Astrocyte (in vitro differentiated cells and primary cell): ENCODE measurements at regions not wholly inside any gene's neighbourhood (a gene's known extent, or its start where the extent isn't known, plus 50 kb on each side); places are given as distances from the start of the nearest gene placed in this dataset.

Experiments used
- DNase-seq: peaks from one replicate; pipeline ENCODE4 v3.0.0-alpha.2; 2010; ENCODE audit warnings: low read depth
- FAIRE-seq: peaks from 2 replicates; lab custom pipeline; 2011; peaks lifted over from hg19 to GRCh38; lab: Jason Lieb, UNC
- H2AFZ ChIP-seq: 2 replicates; pipeline ENCODE4 v1.6.0; 2012; ENCODE audit warnings: low read depth, low read length, inconsistent platforms
- H3K27ac ChIP-seq: 2 replicates; pipeline ENCODE4 v1.5.1; 2011; ENCODE audit warnings: low read depth, low read length, inconsistent platforms
- H3K27me3 ChIP-seq: 2 replicates; pipeline ENCODE4 v1.6.0; 2011; ENCODE audit warnings: low read length, inconsistent platforms; ENCODE audit not compliant: insufficient read depth
- H3K36me3 ChIP-seq: 2 replicates; pipeline ENCODE4 v1.5.1; 2011; ENCODE audit warnings: low read length, inconsistent platforms; ENCODE audit not compliant: insufficient read depth
- H3K4me1 ChIP-seq: 2 replicates; pipeline ENCODE4 v1.5.1; 2011; ENCODE audit warnings: low read length, inconsistent platforms; ENCODE audit not compliant: insufficient read depth
- H3K4me2 ChIP-seq: 2 replicates; pipeline ENCODE4 v1.6.0; 2012; ENCODE audit warnings: low read length, inconsistent platforms
- H3K4me3 ChIP-seq: 2 replicates; pipeline ENCODE4 v1.5.1; 2011; ENCODE audit warnings: low read depth, mild to moderate bottlenecking, low read length, inconsistent platforms; ENCODE audit not compliant: insufficient read depth
- H3K79me2 ChIP-seq: 2 replicates; pipeline ENCODE4 v1.6.0; 2012; ENCODE audit warnings: mild to moderate bottlenecking, low read length, inconsistent platforms; ENCODE audit not compliant: insufficient read depth
- H3K9ac ChIP-seq: 2 replicates; pipeline ENCODE4 v1.6.0; 2012; ENCODE audit warnings: mild to moderate bottlenecking, low read length, inconsistent platforms
- H3K9me3 ChIP-seq: 2 replicates; pipeline ENCODE4 v1.5.1; 2012; ENCODE audit warnings: low read depth, mild to moderate bottlenecking, low read length, inconsistent platforms; ENCODE audit not compliant: insufficient read depth
- H4K20me1 ChIP-seq: 2 replicates; pipeline ENCODE4 v1.6.0; 2012; ENCODE audit warnings: low read length, inconsistent platforms; ENCODE audit not compliant: insufficient read depth
- H3K27ac Mint-ChIP-seq: one replicate; pipeline ENCODE4 v1.8.0; 2021; ENCODE audit warnings: mild to moderate bottlenecking, mixed read lengths; ENCODE audit not compliant: unreplicated experiment
- H3K27me3 Mint-ChIP-seq: one replicate; pipeline ENCODE4 v1.8.0; 2021; ENCODE audit warnings: low read depth, mixed read lengths; ENCODE audit not compliant: unreplicated experiment
- H3K36me3 Mint-ChIP-seq: one replicate; pipeline ENCODE4 v1.8.0; 2021; ENCODE audit warnings: low read depth, mixed read lengths; ENCODE audit not compliant: unreplicated experiment
- H3K4me1 Mint-ChIP-seq: one replicate; pipeline ENCODE4 v1.8.0; 2021; ENCODE audit warnings: low read depth, mixed read lengths; ENCODE audit not compliant: unreplicated experiment
- H3K4me3 Mint-ChIP-seq: one replicate; pipeline ENCODE4 v1.8.0; 2021; ENCODE audit warnings: mild to moderate bottlenecking, moderate library complexity, mixed read lengths; ENCODE audit not compliant: unreplicated experiment
- H3K9me3 Mint-ChIP-seq: one replicate; pipeline ENCODE4 v1.8.0; 2021; ENCODE audit warnings: mild to moderate bottlenecking, mixed read lengths; ENCODE audit not compliant: unreplicated experiment
- EZH2 ChIP-seq: IDR thresholded peaks from 2 replicates; pipeline ENCODE4 v1.6.1; 2012; ENCODE audit warnings: mild to moderate bottlenecking, low read length, inconsistent platforms; ENCODE audit not compliant: insufficient read depth
- TF ChIP-seq, protein P1 (sequence below): IDR thresholded peaks from 2 replicates; pipeline ENCODE4 v1.5.1; 2011; ENCODE audit warnings: low read depth, mild to moderate bottlenecking, inconsistent platforms, low read length, moderate library complexity; ENCODE audit not compliant: insufficient read depth

DNA sequence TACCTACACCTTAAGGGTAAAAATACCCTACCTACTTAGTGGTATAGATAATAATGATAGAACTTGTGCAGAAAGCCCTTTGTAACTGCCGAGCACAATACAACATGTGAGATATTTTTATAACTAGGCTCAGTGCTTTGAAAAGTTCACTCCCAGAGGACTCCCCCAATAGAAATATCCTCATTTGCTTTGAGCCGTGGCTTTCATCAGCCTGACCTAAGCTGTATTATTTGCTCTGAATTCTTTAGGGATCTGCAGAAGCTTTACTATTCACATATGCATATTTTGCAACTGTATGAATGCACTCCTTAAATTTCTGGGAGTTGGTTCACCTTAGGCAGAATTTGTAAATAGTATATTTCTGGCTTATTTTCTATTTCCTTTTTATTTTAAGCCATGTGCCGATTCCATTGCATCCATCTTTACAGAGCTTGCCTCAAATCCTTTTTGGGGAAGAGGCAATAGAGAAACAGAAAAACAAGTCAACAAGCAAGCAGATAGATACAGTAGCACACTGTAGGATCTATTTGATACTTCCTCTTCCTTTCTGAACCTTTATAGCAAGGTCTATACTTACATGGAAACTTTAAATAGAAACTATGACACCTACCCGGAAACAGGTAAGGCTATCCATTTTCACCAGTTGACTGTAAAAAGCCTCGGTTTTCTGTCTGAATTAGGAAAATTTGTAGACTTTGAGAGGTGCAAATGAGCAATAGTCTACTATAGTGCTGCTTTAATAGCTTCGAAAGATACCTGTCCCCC is 242.5 kb upstream of the VCX3A start:
- Histone ChIP-seq H3K9ac (no peak overlapping the region), H3K9me3 (no peaks in the 10 kb centered on the region), H3K4me2 (no peak overlapping the region), H3K79me2 (no peaks in the 10 kb centered on the region), H2AFZ (no peak overlapping the region), H3K27me3 (no peaks in the 10 kb centered on the region), H4K20me1 (no peaks in the 10 kb centered on the region), H3K4me1 (no peaks in the 10 kb centered on the region), H3K27ac (no peak overlapping the region), H3K4me3 (no peak overlapping the region), H3K36me3 (no peaks in the 10 kb centered on the region)
- FAIRE-seq (peak; percentile 37), DNase-seq (no peak)
- TF ChIP-seq, protein P1, sequence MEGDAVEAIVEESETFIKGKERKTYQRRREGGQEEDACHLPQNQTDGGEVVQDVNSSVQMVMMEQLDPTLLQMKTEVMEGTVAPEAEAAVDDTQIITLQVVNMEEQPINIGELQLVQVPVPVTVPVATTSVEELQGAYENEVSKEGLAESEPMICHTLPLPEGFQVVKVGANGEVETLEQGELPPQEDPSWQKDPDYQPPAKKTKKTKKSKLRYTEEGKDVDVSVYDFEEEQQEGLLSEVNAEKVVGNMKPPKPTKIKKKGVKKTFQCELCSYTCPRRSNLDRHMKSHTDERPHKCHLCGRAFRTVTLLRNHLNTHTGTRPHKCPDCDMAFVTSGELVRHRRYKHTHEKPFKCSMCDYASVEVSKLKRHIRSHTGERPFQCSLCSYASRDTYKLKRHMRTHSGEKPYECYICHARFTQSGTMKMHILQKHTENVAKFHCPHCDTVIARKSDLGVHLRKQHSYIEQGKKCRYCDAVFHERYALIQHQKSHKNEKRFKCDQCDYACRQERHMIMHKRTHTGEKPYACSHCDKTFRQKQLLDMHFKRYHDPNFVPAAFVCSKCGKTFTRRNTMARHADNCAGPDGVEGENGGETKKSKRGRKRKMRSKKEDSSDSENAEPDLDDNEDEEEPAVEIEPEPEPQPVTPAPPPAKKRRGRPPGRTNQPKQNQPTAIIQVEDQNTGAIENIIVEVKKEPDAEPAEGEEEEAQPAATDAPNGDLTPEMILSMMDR, result no peak
- TF ChIP-seq EZH2, result no peak
- H3K4me3 Mint-ChIP-seq, result no peak overlapping the region
- peaks cover 2% of the 10 kb centered on the region for H3K27me3 Mint-ChIP-seq
- peaks cover 6% of the 10 kb centered on the region for H3K4me1 Mint-ChIP-seq
- no peak overlapping the region for H3K27ac Mint-ChIP-seq
- H3K36me3 Mint-ChIP-seq, result no peaks in the 10 kb centered on the region
- H3K9me3 Mint-ChIP-seq, result no peaks in the 10 kb centered on the region

DNA sequence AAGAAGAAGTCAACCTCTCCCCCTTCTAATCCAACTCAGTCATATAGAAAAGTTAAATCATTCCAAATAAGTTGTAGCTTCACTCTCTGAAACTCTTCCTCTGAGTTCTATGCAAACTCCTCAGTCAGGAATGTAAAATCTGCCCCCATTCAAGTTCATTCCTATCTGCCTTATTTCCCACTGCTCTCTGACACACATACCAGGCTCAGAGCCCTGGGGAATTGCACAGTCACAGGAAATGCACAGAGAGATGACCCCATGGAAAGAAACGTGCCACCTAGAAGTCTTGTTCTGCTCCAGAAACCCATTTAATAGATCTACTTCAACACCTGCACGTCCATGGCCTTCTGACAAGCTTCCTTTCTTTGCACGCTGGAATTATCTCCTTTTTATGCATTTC is 236.0 kb upstream of the VCX3A start:
- Histone ChIP-seq H3K79me2 (no peaks in the 10 kb centered on the region), H3K36me3 (no peaks in the 10 kb centered on the region), H3K4me1 (no peaks in the 10 kb centered on the region), H3K9me3 (no peaks in the 10 kb centered on the region), H3K9ac (no peak overlapping the region), H3K27me3 (no peaks in the 10 kb centered on the region), H2AFZ (no peak overlapping the region), H3K27ac (no peak overlapping the region), H3K4me3 (no peak overlapping the region), H3K4me2 (no peak overlapping the region), H4K20me1 (no peaks in the 10 kb centered on the region)
- Mint-ChIP-seq H3K36me3 (no peaks in the 10 kb centered on the region), H3K9me3 (no peaks in the 10 kb centered on the region), H3K4me1 (peaks cover 8% of the 10 kb centered on the region), H3K4me3 (no peak overlapping the region), H3K27ac (peak overlapping the region; percentile 15), H3K27me3 (no peaks in the 10 kb centered on the region)
- DNase-seq (no peak), FAIRE-seq (peak; percentile 17)
- no peak for TF ChIP-seq EZH2
- TF ChIP-seq, protein P1, result no peak

DNA sequence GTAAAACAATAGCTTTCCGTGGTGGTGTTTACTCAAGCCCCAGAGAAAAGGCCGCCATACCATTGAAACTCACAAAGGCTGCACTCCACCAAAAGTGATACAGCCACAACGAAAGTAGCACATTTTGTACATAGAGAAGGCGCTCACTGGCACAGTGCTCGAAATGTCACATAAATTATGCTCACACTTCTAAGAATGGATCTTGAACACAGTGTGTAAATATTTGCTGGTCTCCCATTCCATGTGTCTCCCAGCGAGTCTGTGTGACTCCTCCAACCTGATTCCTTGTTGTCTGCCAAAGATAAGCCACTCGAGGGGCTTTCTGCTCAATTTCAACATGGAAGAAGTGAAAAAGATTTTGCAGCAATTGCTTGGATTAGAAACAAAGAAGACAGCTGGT is 234.0 kb upstream of the VCX3A start:
- H3K4me1 Mint-ChIP-seq, result peaks cover 8% of the 10 kb centered on the region
- no peaks in the 10 kb centered on the region for H3K36me3 Mint-ChIP-seq
- no peak overlapping the region for H3K9ac ChIP-seq
- no peaks in the 10 kb centered on the region for H3K36me3 ChIP-seq
- H3K27ac ChIP-seq, result no peak overlapping the region
- H4K20me1 ChIP-seq, result no peaks in the 10 kb centered on the region
- H2AFZ ChIP-seq, result no peak overlapping the region
- no peak overlapping the region for H3K27ac Mint-ChIP-seq
- H3K9me3 ChIP-seq, result no peaks in the 10 kb centered on the region
- no peak overlapping the region for H3K4me3 ChIP-seq
- H3K4me3 Mint-ChIP-seq, result no peak overlapping the region
- no peak overlapping the region for H3K4me2 ChIP-seq
- TF ChIP-seq, protein P1, result no peak
- TF ChIP-seq EZH2, result no peak
- no peaks in the 10 kb centered on the region for H3K27me3 ChIP-seq
- H3K9me3 Mint-ChIP-seq, result no peaks in the 10 kb centered on the region
- H3K27me3 Mint-ChIP-seq, result no peaks in the 10 kb centered on the region
- DNase-seq, result no peak
- FAIRE-seq, result no peak
- H3K79me2 ChIP-seq, result no peaks in the 10 kb centered on the region
- no peaks in the 10 kb centered on the region for H3K4me1 ChIP-seq
